Frontal cortex (tissue), 3 donors: ENCODE measurements at regions not wholly inside any gene's neighbourhood (a gene's known extent, or its start where the extent isn't known, plus 50 kb on each side); places are given as distances from the start of the nearest gene placed in this dataset.
A peak's percentile ranks its signal among the peaks of the same experiment; 100 is the strongest.

ENCODE experiments used
- DNase-seq, 2 donors: peaks; one replicate each; pipeline ENCODE4 v3.0.0; 2012; ENCODE audit warnings: low spot score in 2 of 2
- FAIRE-seq: peaks from 2 replicates; lab custom pipeline; 2012; peaks lifted over from hg19 to GRCh38; lab: Jason Lieb, UNC
- donor health status: control.
- donor health status: control.
- donor health status: control.

GRCh38 chr18:29172756-29173067 lies 995.8 kb upstream of the CDH2 start:
- no peak for FAIRE-seq
- no peak for DNase-seq

DNA sequence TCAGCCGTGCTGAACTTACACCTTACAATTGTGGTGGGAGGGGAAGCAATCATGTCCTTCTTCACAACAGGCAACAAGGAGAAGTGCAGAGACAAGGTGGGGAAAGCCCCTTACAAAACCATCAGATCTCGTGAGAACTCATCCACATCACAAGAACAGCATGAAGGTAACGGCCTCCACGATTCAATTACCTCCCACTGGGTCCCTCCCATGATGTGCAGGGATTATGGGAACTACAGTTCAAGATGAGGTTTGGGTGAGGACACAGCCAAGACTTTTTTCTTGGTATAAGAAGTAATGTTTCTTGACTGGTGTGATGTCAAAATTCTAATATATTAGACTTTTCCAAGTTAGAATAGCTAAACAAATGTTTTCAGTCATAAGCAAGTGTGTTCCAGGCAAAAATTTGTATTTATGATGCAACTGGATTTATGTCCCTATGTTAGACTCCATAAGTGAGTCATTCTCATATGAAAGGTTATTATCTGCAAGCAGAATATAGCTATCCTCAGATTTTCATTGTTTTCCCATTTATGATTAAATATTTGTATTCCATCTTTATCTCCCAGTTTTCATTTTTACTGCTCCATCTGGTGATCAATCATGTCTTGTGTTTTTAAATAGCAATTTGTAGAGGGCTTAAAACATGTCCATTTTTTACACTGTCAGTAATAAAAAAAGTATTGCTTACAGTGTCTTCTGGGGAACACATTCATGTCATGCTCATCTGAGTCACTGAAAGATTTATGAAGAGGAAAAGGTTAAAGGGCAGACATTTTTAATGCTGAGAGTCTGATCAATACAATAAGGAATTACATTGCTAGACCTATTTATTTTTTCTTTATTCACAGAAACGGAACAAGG lies 995.2 kb upstream of the CDH2 start:
- DNase-seq = no peak
- FAIRE-seq = no peak

DNA sequence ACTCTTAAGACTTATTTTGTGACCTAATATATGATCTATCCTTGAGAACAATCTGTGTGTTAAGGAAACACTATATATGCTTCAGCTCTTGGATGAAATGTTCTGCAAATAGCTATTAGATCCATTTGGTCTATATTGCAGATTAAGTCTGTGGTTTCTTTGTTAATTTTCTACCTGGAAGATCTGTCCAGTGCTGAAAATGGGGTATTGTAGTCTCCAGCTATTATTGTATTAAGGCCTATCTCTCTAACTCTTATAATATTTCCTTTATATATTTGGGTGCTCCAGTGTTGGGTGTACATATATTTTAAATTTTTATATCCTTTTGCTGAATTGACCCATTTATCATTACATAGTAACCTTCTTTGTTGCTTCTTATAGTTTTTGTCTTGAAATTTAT lies 992.7 kb upstream of the CDH2 start:
- DNase-seq (no peak), FAIRE-seq (no peak)

GRCh38 chr18:29164993-29165599 lies 988.2 kb upstream of the CDH2 start:
- no peak for FAIRE-seq
- DNase-seq = no peak

- FAIRE-seq = no peak
- DNase-seq = peak in 1 of 2 donors; percentile 11
Observed at GRCh38 chr18:29164020-29164706, 987.2 kb upstream of the CDH2 start.

DNA sequence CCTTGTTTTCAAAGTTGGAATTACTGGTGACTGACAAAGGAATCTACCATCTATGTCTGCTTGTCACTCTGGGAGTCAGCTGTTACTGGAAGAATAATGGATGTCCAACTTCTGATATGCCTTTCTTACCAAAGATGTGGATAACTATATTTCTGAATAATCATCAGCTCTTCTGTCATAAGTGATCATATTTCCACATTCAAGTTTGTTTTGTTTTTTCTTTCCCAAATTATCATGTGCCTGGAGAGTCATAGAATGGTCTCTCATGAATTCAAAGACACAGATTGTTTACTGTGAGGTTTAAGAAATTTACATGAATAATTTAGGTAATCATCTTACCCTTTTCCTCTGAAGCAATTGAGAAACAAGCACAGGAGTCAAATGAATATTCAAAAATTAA lies 986.7 kb upstream of the CDH2 start:
- FAIRE-seq (no peak), DNase-seq (no peak)

- FAIRE-seq (no peak), DNase-seq (no peak)
Observed at GRCh38 chr18:29161429-29161828, 984.5 kb upstream of the CDH2 start.

- no peak for FAIRE-seq
- DNase-seq = no peak
Observed at GRCh38 chr18:29160170-29160569, 983.2 kb upstream of the CDH2 start.

- FAIRE-seq (no peak), DNase-seq (no peak)
Observed at GRCh38 chr18:29157905-29158304, 981.0 kb upstream of the CDH2 start.

- FAIRE-seq (no peak), DNase-seq (no peak)
Observed at GRCh38 chr18:29157057-29157780, 980.3 kb upstream of the CDH2 start.

- FAIRE-seq = no peak
Observed at GRCh38 chr18:29156531-29156930, 979.6 kb upstream of the CDH2 start.

GRCh38 chr18:29154758-29155725 lies 978.1 kb upstream of the CDH2 start:
- no peak for DNase-seq
- no peak for FAIRE-seq

More at GRCh38 chr18:29156531-29156930, 979.6 kb upstream of the CDH2 start:
- no peak for DNase-seq

DNA sequence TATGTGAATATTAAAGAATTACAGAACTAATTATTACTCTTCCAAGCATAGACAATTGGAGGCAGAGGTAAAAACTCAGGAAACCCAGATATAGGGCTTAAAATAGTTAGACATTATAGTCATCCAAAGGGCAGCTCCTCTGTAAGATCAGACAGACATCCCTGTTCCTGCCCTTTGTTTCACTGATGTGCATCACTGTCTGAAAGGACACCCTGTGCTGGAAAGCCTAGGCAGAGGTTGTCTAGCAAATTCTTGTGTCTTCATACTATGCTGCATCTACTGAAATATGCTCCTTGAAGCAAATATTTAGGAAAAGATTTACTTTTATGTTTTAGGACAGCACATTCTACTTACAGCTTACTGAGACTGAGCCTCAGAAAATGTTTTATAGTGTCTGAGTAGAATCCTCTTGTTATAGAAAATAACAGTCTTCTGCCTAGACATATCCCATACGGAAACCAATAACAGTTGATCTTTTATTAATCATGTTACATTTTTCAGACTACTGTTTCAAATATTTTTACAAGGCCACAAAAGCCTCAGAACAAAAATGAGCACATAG lies 977.3 kb upstream of the CDH2 start:
- no peak for DNase-seq
- no peak for FAIRE-seq

DNA sequence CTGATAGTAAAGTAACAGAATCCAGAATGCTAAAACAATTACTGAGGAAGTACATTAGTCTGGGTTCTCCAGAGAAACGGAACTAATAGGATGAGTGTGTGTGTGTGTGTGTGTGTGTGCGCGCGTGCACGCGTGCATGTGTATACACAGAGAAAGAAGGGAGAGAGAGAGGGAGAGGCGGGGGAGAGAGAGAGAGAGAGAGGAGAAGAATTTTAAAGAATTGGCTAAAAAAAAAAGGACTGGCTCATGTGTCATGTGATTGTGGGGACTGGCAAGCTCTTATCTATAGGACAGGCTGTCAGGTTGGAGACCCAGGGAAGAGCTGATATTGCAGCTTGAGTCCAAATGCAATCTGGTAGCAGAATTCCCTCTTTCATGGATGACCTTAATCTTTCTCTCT lies 976.2 kb upstream of the CDH2 start:
- DNase-seq (no peak), FAIRE-seq (no peak)

DNA sequence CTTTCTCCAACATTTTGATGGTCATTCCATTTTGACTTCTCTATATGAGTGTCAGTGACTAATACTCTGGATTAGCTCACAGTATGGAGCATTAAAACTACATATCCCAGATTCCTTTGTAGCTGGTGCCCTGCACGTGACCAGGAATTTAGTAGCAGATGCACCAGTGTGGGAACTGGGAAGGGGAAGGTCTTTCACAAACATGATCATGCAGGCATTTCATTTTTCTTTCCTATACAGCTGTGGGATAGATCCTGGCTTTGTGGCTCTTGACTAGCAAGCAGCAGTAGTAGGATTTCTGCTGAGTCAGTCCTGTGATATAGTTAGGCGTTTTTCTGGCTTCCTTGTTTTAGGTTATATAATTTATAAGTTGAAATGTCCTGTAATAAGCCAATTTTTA lies 971.0 kb upstream of the CDH2 start:
- DNase-seq = no peak

DNA sequence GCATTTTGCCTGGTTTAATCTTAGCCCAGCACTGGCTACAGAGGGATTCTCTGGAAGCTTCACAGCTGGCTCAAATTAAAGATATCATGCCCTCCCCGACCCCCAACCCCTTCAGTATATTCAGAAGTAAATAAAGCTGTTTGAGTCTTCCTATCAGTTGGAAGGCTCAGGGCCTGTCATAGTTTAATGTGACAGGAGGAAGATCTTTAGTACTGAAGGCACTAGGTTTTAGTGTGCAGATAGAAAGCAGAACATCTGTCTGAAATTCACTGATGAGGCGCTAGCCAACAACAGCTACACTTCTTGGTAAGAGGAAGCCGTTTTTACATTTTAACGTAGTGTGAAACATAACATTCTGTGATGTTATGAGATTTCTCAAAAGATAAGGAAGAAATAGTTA lies 969.1 kb upstream of the CDH2 start:
- DNase-seq (no peak), FAIRE-seq (no peak)

More for the DNA sequence above, 971.0 kb upstream of the CDH2 start:
- FAIRE-seq = no peak

- DNase-seq (no peak), FAIRE-seq (no peak)
Observed at GRCh38 chr18:29140590-29140989, 963.7 kb upstream of the CDH2 start.

- FAIRE-seq (no peak), DNase-seq (no peak)
Observed at GRCh38 chr18:29137773-29138495, 961.0 kb upstream of the CDH2 start.
